ENCODE measurements at regions not wholly inside any gene's neighbourhood (a gene's known extent, or its start where the extent isn't known, plus 50 kb on each side); places are given as distances from the start of the nearest gene placed in this dataset.

DNA sequence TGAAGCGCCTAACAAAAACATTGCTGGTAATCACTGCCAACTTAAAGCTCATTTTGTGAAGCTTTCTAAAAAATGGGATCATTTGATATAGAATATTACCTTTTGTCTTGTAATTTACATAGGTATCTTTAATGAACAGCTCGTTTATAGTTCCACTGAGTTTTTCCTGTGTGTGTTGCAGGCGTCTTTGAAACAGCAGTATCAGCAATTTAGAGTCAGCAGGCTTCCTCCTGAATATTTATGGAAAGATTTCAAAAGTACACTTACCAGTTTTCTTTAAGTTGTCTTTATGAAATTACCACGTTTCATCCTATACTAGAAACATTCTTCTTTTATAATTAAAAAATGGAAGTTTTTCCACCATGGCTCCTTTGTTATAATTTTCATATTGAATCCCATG, 140.3 kb upstream of the GRIN3A start:
- H3K27ac ChIP-seq (ENCODE audit: low read length) = no peak overlapping the region
- DNase-seq (ENCODE audit: low read depth, low spot score) (no peak), ATAC-seq (no peak)
- BruUV-seq (replicated peaks) = no TSS peak
- intact Hi-C loops (cut with micrococcal nuclease; ENCODE audit: unreplicated experiment) (no loop called here), in situ Hi-C loops (cut with HindIII; ENCODE audit: low pct_unique_long_range_greater_than_20kb, low sequenced_read_pairs) (no loop called here)
- ChIA-PET CTCF (no interaction called here), POLR2A (no interaction called here)
- H3K27me3 ChIP-seq (ENCODE audit: control insufficient read depth, insufficient read depth, low read length) = no peaks in the 10 kb centered on the region
- TF ChIP-seq SIN3A (IDR thresholded peaks at IDR 0.05; ENCODE audit: borderline replicate concordance, insufficient read depth, low read depth, low read length) = no peak
- TF ChIP-seq, protein P1, sequence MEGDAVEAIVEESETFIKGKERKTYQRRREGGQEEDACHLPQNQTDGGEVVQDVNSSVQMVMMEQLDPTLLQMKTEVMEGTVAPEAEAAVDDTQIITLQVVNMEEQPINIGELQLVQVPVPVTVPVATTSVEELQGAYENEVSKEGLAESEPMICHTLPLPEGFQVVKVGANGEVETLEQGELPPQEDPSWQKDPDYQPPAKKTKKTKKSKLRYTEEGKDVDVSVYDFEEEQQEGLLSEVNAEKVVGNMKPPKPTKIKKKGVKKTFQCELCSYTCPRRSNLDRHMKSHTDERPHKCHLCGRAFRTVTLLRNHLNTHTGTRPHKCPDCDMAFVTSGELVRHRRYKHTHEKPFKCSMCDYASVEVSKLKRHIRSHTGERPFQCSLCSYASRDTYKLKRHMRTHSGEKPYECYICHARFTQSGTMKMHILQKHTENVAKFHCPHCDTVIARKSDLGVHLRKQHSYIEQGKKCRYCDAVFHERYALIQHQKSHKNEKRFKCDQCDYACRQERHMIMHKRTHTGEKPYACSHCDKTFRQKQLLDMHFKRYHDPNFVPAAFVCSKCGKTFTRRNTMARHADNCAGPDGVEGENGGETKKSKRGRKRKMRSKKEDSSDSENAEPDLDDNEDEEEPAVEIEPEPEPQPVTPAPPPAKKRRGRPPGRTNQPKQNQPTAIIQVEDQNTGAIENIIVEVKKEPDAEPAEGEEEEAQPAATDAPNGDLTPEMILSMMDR (IDR thresholded peaks at IDR 0.05) = no peak
- TF ChIP-seq TCF7L2 (IDR thresholded peaks at IDR 0.05; ENCODE audit: low read depth, low read length) = no peak
- no peak for TF ChIP-seq POLR2AphosphoS5 (IDR thresholded peaks at IDR 0.05; ENCODE audit: low read depth, low read length)
- TF ChIP-seq, protein P2, sequence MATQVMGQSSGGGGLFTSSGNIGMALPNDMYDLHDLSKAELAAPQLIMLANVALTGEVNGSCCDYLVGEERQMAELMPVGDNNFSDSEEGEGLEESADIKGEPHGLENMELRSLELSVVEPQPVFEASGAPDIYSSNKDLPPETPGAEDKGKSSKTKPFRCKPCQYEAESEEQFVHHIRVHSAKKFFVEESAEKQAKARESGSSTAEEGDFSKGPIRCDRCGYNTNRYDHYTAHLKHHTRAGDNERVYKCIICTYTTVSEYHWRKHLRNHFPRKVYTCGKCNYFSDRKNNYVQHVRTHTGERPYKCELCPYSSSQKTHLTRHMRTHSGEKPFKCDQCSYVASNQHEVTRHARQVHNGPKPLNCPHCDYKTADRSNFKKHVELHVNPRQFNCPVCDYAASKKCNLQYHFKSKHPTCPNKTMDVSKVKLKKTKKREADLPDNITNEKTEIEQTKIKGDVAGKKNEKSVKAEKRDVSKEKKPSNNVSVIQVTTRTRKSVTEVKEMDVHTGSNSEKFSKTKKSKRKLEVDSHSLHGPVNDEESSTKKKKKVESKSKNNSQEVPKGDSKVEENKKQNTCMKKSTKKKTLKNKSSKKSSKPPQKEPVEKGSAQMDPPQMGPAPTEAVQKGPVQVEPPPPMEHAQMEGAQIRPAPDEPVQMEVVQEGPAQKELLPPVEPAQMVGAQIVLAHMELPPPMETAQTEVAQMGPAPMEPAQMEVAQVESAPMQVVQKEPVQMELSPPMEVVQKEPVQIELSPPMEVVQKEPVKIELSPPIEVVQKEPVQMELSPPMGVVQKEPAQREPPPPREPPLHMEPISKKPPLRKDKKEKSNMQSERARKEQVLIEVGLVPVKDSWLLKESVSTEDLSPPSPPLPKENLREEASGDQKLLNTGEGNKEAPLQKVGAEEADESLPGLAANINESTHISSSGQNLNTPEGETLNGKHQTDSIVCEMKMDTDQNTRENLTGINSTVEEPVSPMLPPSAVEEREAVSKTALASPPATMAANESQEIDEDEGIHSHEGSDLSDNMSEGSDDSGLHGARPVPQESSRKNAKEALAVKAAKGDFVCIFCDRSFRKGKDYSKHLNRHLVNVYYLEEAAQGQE (IDR thresholded peaks at IDR 0.05; ENCODE audit: insufficient read depth in 1 of 2, low read depth in 2 of 2, low read length in 1 of 2) = no peak
- no peaks in the 10 kb centered on the region for H3K9me3 ChIP-seq (ENCODE audit: control insufficient read depth, insufficient read depth, low read depth, low read length)
- no peak overlapping the region for H3K4me3 ChIP-seq (ENCODE audit: low read depth in 2 of 2, low read length in 2 of 2)
- H3K4me1 ChIP-seq (ENCODE audit: control insufficient read depth, insufficient read depth, low read length) = no peaks in the 10 kb centered on the region
- H3K36me3 ChIP-seq (ENCODE audit: control insufficient read depth, insufficient read depth, low read length) = no peaks in the 10 kb centered on the region

GRCh38 chr9:101877439-101877838, 139.0 kb upstream of the GRIN3A start:
- no peaks in the 10 kb centered on the region for H3K27me3 ChIP-seq (ENCODE audit: control insufficient read depth, insufficient read depth, low read length)
- no peaks in the 10 kb centered on the region for H3K36me3 ChIP-seq (ENCODE audit: control insufficient read depth, insufficient read depth, low read length)
- CTCF ChIA-PET = no interaction called here
- TF ChIP-seq POLR2AphosphoS5 (IDR thresholded peaks at IDR 0.05; ENCODE audit: low read depth, low read length) (no peak), SIN3A (IDR thresholded peaks at IDR 0.05; ENCODE audit: borderline replicate concordance, insufficient read depth, low read depth, low read length) (no peak), TCF7L2 (IDR thresholded peaks at IDR 0.05; ENCODE audit: low read depth, low read length) (no peak)
- TF ChIP-seq, protein P2 (IDR thresholded peaks at IDR 0.05; ENCODE audit: insufficient read depth in 1 of 2, low read depth in 2 of 2, low read length in 1 of 2) = no peak
- TF ChIP-seq, protein P1 (IDR thresholded peaks at IDR 0.05) = no peak
- no peaks in the 10 kb centered on the region for H3K9me3 ChIP-seq (ENCODE audit: control insufficient read depth, insufficient read depth, low read depth, low read length)
- in situ Hi-C loops (cut with HindIII; ENCODE audit: low pct_unique_long_range_greater_than_20kb, low sequenced_read_pairs) = no loop called here
- BruUV-seq (replicated peaks) = no TSS peak
- H3K4me3 ChIP-seq (ENCODE audit: low read depth in 2 of 2, low read length in 2 of 2) = no peak overlapping the region
- DNase-seq (ENCODE audit: low read depth, low spot score) (no peak), ATAC-seq (no peak)
- H3K4me1 ChIP-seq (ENCODE audit: control insufficient read depth, insufficient read depth, low read length) = no peaks in the 10 kb centered on the region
- no peak overlapping the region for H3K27ac ChIP-seq (ENCODE audit: low read length)
- POLR2A ChIA-PET = no interaction called here
- intact Hi-C loops (cut with micrococcal nuclease; ENCODE audit: unreplicated experiment) = no loop called here
